ENCODE measurements at regions not wholly inside any gene's neighbourhood (a gene's known extent, or its start where the extent isn't known, plus 50 kb on each side); places are given as distances from the start of the nearest gene placed in this dataset.

DNA sequence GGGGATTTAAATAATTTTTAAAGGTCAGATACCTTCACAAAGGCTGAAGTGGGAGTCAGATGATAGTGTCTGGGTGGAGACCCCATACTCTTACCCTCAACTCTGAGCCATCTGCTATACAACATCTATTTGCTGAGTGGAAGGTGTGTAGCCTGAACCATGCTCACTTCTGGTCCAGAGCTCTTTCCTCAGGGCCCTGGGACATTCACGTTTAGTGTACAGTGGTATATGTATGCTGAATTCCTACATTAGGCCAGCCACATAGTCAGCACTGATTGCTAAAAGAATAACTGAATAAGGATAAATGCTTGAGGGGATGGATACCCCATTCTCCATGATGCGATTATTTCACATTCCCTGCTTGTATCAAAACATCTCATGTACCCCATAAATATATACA lies 107.3 kb downstream of the KIF26A start:
- TF ChIP-seq, protein P1, sequence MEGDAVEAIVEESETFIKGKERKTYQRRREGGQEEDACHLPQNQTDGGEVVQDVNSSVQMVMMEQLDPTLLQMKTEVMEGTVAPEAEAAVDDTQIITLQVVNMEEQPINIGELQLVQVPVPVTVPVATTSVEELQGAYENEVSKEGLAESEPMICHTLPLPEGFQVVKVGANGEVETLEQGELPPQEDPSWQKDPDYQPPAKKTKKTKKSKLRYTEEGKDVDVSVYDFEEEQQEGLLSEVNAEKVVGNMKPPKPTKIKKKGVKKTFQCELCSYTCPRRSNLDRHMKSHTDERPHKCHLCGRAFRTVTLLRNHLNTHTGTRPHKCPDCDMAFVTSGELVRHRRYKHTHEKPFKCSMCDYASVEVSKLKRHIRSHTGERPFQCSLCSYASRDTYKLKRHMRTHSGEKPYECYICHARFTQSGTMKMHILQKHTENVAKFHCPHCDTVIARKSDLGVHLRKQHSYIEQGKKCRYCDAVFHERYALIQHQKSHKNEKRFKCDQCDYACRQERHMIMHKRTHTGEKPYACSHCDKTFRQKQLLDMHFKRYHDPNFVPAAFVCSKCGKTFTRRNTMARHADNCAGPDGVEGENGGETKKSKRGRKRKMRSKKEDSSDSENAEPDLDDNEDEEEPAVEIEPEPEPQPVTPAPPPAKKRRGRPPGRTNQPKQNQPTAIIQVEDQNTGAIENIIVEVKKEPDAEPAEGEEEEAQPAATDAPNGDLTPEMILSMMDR (IDR thresholded peaks at IDR 0.05), result no peak
- no peak for TF ChIP-seq POLR2A (IDR thresholded peaks at IDR 0.05)
- no peak for TF ChIP-seq EP300 (IDR thresholded peaks at IDR 0.05; ENCODE audit: low read depth)
